ENCODE measurements at regions not wholly inside any gene's neighbourhood (a gene's known extent, or its start where the extent isn't known, plus 50 kb on each side); places are given as distances from the start of the nearest gene placed in this dataset.

DNA sequence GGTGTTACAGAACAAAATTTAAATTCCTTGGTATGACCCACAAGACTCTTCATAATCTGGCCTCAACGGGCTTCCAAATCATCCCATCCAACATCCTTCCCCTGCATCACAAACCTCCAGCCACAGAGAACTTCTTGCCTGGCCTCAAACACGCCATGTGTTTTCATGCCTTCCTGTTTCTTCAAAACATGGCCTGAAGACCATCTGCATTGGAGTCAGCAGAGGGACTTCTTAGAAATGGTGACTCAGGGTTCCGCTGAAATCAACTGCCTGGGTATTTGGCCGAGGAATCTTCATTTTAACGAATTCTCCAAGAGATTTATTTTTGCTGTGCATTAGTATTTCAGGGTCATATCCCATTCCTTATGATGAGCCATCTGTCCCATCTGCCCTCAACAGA, 138.1 kb upstream of the RAP2B start:
- H3K27me3 ChIP-seq (ENCODE audit: insufficient read depth, low read depth, low read length), result no peaks in the 10 kb centered on the region
- no peak overlapping the region for H3K27ac ChIP-seq (ENCODE audit: low read length)
- H2AFZ ChIP-seq (ENCODE audit: low read depth, low read length), result no peak overlapping the region
- no peak overlapping the region for H3K4me3 ChIP-seq (ENCODE audit: low read length)
- no peaks in the 10 kb centered on the region for H3K9me2 ChIP-seq (ENCODE audit: insufficient read depth, low read length)
- H3K9ac ChIP-seq (ENCODE audit: low read length), result no peak overlapping the region
- no peaks in the 10 kb centered on the region for H3F3A ChIP-seq (ENCODE audit: insufficient read depth, low read length, poor library complexity, severe bottlenecking)
- H3K79me2 ChIP-seq (replicated peaks; ENCODE audit: insufficient read depth, low read length), result no peaks in the 10 kb centered on the region
- H3K4me2 ChIP-seq (ENCODE audit: low read length), result no peak overlapping the region
- H3K9me3 ChIP-seq (ENCODE audit: low read length), result no peaks in the 10 kb centered on the region
- TF ChIP-seq, protein P1, sequence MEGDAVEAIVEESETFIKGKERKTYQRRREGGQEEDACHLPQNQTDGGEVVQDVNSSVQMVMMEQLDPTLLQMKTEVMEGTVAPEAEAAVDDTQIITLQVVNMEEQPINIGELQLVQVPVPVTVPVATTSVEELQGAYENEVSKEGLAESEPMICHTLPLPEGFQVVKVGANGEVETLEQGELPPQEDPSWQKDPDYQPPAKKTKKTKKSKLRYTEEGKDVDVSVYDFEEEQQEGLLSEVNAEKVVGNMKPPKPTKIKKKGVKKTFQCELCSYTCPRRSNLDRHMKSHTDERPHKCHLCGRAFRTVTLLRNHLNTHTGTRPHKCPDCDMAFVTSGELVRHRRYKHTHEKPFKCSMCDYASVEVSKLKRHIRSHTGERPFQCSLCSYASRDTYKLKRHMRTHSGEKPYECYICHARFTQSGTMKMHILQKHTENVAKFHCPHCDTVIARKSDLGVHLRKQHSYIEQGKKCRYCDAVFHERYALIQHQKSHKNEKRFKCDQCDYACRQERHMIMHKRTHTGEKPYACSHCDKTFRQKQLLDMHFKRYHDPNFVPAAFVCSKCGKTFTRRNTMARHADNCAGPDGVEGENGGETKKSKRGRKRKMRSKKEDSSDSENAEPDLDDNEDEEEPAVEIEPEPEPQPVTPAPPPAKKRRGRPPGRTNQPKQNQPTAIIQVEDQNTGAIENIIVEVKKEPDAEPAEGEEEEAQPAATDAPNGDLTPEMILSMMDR (IDR thresholded peaks at IDR 0.05; ENCODE audit: poor library complexity, severe bottlenecking), result no peak
- TF ChIP-seq SMC3 (conservative IDR thresholded peaks at IDR 0.05; ENCODE audit: poor library complexity), result no peak
- TF ChIP-seq EZH2 (IDR thresholded peaks at IDR 0.05; ENCODE audit: borderline replicate concordance, insufficient read depth, low read length, poor library complexity, severe bottlenecking), result no peak
- H4K20me1 ChIP-seq (ENCODE audit: insufficient read depth), result no peaks in the 10 kb centered on the region
- no peaks in the 10 kb centered on the region for H3K36me3 ChIP-seq (ENCODE audit: insufficient read depth, low read length)

DNA sequence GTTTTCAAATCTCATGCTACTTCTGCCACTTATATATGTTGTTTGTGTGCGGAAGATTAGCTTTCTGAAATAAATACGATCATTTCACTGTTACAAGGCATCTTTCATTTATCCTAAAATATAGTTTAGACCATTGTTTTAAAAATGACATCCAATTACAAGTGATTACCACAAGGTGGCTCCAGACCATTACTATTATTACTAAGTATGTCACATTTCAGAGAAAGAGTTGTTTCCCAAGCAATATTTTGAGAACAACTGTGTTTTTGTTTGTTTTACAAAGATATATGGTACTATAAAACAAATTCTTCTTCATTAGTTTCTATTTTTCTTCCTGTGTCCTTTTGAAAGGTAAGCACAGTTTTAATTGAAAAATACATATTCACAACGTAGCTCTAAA, 136.0 kb upstream of the RAP2B start:
- H3K36me3 ChIP-seq (ENCODE audit: insufficient read depth, low read length), result no peaks in the 10 kb centered on the region
- no peaks in the 10 kb centered on the region for H3K79me2 ChIP-seq (replicated peaks; ENCODE audit: insufficient read depth, low read length)
- H3K4me3 ChIP-seq (ENCODE audit: low read length), result no peak overlapping the region
- H3F3A ChIP-seq (ENCODE audit: insufficient read depth, low read length, poor library complexity, severe bottlenecking), result no peaks in the 10 kb centered on the region
- no peak overlapping the region for H3K4me2 ChIP-seq (ENCODE audit: low read length)
- H3K27ac ChIP-seq (ENCODE audit: low read length), result no peak overlapping the region
- no peaks in the 10 kb centered on the region for H3K27me3 ChIP-seq (ENCODE audit: insufficient read depth, low read depth, low read length)
- H4K20me1 ChIP-seq (ENCODE audit: insufficient read depth), result no peaks in the 10 kb centered on the region
- H3K9me3 ChIP-seq (ENCODE audit: low read length), result no peaks in the 10 kb centered on the region
- H2AFZ ChIP-seq (ENCODE audit: low read depth, low read length), result no peak overlapping the region
- H3K9ac ChIP-seq (ENCODE audit: low read length), result no peak overlapping the region
- TF ChIP-seq, protein P1 (IDR thresholded peaks at IDR 0.05; ENCODE audit: poor library complexity, severe bottlenecking), result peak; percentile 84
- TF ChIP-seq TAF1 (IDR thresholded peaks at IDR 0.05; ENCODE audit: low read depth) (no peak), POLR2AphosphoS5 (IDR thresholded peaks at IDR 0.05) (no peak), EP300 (conservative IDR thresholded peaks at IDR 0.05; ENCODE audit: poor library complexity, severe bottlenecking) (no peak), MXI1 (conservative IDR thresholded peaks at IDR 0.05; ENCODE audit: poor library complexity, severe bottlenecking) (no peak), SMC3 (conservative IDR thresholded peaks at IDR 0.05; ENCODE audit: poor library complexity) (peak; percentile 86), RAD21 (conservative IDR thresholded peaks at IDR 0.05) (peak; percentile 85), EZH2 (IDR thresholded peaks at IDR 0.05; ENCODE audit: borderline replicate concordance, insufficient read depth, low read length, poor library complexity, severe bottlenecking) (no peak), REST (IDR thresholded peaks at IDR 0.05; ENCODE audit: borderline replicate concordance) (no peak)
- H3K9me2 ChIP-seq (ENCODE audit: insufficient read depth, low read length), result no peaks in the 10 kb centered on the region
